HG02678 (cell line): ENCODE measurements at regions not wholly inside any gene's neighbourhood (a gene's known extent, or its start where the extent isn't known, plus 50 kb on each side); places are given as distances from the start of the nearest gene placed in this dataset.

Source experiments
- ATAC-seq: cut with Tn5 transposase; IDR thresholded peaks from one replicate; pipeline ENCODE4 v1.9.1; 2021; ENCODE audit warnings: mild to moderate bottlenecking, moderate library complexity; ENCODE audit not compliant: unreplicated experiment

DNA sequence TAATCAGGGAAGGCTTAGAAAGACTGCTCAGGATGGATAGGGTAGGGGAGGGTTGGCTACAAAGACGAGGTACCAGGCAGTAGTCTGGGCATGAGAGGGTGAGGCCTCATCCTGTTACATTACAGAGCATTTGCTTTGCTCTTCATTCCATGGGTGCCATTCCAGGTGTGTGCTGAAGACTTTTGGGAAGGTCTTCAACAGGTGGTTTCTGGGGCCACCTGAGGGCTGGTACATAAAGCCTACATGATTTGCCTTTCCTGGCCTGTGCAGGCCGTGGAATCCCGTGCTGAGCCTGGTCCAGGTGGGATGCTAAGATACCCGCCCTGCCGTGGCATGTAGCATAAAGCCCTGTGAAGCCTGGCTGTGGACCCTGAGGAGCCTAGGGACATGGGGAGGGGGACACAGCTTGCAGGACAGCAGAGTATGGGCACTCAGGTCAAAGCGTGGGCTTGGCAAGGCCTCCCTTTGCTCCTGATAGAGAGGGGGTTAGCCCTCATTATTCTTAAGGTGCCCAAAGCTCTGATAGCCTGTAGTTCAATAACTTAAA, 55.6 kb upstream of the ZNF536 start:
- no peak for ATAC-seq

- no peak for ATAC-seq
These were observed 54.8 kb upstream of the ZNF536 start for GRCh38 chr19:30317403-30317802.

DNA sequence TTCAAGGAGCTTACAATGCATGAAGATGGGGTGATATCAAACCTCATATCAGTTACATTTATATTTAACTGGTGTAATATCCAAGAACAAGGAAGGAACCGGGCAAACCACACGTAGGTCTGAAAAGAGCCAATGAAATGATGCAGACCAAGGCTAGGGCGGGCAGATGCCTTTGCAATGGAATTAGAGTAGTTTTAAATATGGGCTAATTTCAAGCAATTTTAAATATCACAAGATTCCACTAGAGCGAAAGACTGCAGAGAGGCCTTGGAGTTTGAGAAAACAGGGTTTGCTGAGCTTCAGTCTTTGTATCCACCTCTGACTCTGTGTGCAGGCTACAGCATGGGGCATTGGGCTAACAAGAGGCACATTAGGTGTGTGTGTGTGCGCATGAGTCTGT, 53.9 kb upstream of the ZNF536 start:
- ATAC-seq = no peak

- no peak for ATAC-seq
These were observed 53.2 kb upstream of the ZNF536 start for GRCh38 chr19:30318936-30319335.

DNA sequence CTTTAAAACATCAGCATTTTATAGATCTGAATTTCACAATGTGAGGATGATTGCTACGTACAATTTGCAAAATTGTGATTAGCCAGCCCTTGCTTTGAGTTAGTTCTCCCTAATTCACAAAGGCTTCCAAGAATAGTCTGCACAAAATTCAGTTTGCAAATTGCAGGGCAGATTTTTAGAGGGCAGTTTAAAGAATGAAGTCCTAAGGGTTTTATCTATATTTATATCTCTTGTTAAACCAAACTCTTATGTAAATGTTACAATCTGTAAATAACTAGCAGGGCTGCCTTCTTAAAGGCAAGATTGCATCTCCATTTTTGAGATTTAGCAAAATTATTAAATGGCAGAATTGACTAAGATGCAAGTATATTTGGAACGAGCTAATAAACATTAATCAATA, 52.8 kb upstream of the ZNF536 start:
- no peak for ATAC-seq

DNA sequence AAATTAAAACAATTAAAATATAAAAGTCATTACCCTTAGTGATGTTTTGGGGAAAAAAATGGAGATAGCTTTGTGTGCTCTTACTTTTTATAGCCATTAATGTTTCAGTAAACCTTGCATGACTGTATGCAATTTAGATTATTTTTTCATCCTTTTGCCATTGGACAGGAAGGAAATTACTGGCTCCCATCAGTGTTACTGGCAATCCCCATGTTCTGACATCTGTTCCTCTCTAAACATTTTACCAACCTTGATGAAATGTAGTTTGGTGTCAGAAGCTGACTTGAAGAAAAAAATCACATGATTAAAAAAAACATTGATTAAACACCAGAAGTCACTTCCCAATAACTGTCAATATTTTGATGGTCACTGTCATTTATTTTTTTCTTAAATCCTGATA, 52.3 kb upstream of the ZNF536 start:
- no peak for ATAC-seq

- ATAC-seq = no peak
These were observed 51.7 kb upstream of the ZNF536 start for GRCh38 chr19:30320466-30320865.

DNA sequence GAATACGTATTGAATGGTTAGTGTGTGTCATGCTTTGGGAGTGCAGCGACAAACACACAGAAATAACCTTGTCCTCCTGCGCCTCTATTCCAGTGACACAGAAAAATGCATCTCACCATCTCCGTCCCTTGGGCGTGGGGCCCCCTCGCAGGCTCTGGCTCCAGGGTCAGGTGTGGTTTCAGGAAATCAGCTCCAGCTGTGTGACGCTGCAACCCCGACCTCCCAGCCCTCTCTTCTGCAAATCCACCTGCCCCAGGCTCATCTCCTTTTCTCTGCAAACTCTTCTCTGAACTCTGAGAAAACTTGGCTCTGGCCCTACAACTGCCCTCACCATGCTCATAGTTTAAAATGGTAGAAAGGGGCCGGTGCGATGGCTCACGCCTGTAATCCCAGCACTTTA, 51.3 kb upstream of the ZNF536 start:
- no peak for ATAC-seq
